D341Med (cell line): ENCODE measurements at regions not wholly inside any gene's neighbourhood (a gene's known extent, or its start where the extent isn't known, plus 50 kb on each side); places are given as distances from the start of the nearest gene placed in this dataset.
"Not testable (repeated sequence)": the region's sequence is repeated elsewhere in the genome, so short reads cannot be mapped to it uniquely, and the experiment has no call there.

Source experiments
- DNase-seq: peaks from one replicate; pipeline ENCODE4 v3.0.0; 2012; ENCODE audit warnings: low spot score

DNA sequence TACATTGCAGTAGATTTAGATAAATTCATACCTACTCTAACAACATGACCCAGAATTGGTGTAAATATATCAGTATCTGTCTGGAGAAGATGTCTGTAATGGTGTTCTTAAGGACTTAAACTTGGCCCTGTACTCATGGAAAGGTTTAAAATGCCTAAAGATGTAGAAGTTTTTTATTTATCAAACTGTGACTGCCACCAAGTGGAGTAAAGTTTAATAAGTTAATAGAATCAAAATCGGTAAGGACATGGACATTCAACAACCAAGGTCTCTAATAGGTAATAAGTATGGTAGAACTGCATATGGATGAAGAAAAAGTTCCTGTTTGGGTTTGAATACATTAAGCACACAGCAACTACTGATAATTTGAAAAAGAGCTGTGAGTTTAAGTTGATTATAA, 474.0 kb upstream of the NDST3 start:
- DNase-seq, result no peak

DNA sequence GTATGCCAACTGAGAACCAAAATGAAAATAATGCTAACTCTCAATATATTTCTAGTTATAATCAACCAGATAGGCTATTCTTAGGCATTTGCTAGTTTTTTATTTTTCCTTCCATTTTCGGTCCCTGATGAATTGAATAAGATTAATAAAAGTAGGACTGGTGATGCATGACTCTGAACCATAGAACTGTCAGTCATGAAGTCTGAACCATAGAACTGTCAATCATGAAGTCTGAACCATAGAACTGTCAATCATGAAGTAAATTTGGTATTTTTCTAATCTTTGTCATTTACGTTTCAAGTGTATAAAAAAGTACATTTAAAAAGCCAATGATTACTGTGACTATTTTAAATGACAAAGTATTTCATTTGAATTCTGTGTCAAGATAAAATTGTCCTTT, 460.2 kb upstream of the NDST3 start:
- DNase-seq, result no peak

DNA sequence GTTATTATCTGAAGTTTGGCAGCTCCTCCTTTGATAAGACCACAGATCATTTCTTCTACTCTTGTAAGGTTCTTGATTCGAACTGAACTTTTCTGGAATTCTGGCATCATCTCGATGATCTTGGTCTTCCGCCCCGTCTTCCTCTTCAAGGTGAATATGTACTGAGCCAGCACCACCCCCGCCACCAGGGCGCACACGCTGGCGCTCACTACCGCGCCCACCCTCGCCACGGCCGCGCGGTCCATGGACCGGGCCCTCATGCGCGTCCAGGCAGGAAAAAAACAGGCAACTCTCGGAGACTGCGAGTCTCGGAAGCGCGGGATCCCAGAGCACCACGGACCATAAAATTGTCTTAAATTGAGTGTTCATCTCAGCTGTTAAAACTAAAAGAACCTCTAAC, 458.4 kb upstream of the NDST3 start:
- no peak for DNase-seq

DNA sequence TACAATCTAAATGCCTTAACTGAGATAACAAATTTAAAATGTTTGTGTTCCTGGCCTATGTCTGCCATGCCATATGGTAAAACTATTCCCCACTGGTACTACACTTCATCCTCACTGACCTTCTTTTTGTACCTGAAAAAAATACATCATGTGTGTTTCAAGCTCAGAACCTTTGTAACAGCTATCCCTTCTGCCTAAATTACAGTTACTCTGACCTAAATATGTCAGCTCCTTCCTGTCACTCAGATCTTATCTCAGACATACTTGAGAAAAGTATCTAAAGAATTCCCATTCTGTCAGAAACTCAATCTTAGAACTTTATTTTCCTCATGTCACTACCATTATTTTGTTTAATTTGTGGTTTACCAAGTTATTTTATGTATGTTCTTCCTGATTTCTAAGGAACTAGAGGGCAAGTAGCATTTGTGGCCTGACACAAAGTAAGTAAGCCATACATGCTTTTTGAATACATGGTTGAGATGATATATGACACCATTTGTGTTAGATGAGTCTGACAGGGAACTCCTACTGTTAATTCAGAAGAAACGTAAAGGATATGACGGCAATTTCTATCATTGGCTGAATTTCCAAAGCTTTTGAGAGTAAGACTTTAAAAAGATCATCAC, 456.5 kb upstream of the NDST3 start:
- no peak for DNase-seq

DNA sequence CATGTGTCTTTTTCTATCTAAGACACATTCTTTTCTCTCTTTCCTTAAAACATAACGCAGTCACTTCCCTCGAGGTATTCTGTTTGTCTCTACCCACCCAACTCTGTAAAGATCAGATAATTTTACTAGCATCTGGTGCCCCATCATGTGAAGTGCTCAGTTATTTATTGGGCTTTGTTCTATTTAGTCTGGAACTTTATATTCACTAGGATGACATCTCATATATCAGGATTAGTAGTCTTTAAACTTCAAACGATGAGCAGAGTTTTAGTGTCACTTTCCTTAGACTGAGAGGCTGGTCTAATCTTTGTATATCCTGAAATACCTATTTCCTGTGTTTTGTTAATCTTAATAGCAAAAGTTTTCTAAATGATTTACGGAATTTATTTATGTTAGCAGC, 445.5 kb upstream of the NDST3 start:
- no peak for DNase-seq

DNA sequence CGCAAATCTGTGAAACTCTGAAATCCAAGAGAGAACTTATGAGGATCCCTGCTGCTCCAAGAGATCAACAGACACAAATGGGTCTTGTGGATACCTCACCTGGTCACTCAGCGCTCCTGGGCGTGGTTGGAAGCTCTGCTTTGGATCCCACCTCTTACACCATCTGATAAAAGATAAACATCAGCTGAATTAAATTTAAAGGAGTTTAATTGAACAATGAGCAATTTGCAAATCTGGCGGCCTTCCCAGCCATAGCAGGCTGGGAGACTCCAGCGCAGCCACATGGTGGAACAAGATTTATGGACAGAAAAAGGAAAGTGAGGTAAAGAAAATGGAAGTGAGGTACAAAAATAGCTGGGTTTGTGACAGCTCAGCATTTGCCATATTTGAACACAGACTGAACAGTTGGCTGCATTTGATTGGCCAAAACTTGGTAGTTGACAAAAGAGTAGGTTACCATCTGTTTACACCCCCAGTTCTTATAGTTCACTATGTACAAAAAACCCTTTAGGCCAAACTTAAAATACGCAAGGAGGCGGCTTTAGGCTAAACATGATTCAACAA, 437.3 kb upstream of the NDST3 start:
- no peak for DNase-seq

DNA sequence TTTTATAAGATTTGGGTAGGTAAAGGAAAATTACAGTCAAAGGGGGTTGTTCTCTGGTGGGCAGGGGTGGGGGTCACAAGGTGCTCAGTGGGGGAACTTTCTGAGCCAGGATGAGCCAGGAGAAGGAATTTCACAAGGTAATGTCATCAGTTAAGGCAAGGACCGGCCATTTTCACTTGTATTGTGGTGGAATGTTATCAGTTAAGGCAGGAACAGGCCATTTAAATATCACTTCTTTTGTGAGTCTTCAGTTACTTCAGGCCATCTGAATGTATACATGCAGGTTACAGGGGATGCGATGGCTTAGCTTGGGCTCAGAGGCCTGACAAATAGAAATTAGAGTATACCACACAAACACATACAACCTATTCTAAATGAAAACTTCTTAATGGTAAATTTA, 434.9 kb upstream of the NDST3 start:
- DNase-seq, result not testable (repeated sequence)

DNA sequence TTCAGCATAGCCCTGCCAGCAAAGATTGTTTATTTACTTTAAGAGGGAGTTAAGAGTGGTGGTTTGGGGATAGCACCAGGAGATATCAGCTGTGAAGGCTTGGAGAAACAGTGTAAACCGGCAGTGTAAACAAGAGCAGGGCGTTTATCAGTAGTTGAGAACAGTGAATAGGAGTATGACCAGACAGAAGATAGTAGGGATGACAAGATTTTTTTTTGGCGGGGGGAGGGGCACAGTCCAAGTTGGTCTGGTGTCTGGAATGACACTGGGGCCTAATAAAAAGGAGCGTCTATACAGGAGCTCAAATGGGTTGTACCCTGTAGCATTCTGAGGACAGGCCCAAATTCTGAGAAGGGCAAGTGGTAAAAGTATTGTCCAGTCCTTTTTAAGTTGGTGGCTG, 433.4 kb upstream of the NDST3 start:
- DNase-seq, result not testable (repeated sequence)

DNA sequence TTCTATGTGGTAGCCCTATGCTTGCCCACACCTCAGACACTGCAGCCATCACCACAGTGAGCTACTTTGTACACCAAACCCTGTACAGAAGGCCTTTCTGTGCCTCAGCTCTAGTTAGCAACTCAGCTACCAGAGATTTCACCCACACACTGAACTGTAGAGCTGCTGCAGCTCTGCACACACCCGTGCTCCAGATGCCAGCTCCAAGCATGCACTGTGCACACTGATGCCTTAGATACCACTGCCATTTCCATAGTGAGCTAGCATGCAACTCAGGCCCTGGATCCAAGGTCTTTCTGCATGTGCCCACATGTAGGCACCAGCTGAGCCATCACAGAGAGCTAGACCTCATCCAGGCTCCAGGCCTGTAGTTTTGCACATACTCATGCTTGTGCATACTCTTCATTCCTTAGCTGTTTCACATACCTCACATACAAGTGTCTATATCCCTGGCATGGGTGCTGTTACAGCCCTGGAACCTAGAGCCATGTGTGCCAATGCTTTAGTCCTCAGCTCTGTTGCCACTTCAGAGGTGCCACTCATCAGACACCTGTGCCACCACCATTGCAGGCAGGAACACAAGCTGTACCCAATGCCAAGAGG, 423.5 kb upstream of the NDST3 start:
- DNase-seq, result no peak

DNA sequence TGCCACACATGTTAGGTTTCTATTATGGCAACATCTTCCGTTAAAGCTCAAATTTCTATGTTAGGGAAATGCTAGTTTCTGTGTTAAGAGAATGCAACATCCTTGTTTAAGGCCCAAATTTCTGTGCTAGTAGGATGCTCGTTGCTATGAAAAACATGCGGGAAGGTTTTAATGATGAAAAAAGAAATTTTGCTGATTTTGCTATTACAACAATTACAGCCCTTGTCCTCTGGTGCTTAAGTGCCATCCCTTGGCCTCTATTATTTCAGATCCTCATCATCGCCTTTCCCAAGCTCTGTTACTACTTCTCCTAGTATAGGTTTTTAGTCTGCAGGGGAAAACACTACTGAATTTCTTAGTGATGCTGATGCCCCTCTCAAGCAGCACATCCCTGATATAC, 412.6 kb upstream of the NDST3 start:
- DNase-seq, result no peak

DNA sequence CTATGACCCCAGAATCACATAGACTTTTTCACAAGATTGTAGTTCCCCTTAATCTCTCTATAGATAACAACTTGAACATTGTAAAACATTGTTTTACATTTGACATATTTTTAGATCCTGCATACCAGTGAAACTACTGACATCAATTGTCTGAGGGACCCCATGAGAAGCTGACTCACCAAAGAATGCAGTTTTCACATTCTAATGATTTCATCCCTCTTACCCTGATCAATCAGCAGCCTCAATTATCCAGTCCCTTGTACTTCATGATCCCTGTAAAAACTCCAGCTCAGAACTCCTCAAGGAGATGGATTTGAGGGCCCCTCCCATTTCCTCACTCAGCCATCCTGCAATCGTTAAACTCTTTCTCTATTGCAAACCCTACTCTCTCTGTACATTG, 411.0 kb upstream of the NDST3 start:
- no peak for DNase-seq

DNA sequence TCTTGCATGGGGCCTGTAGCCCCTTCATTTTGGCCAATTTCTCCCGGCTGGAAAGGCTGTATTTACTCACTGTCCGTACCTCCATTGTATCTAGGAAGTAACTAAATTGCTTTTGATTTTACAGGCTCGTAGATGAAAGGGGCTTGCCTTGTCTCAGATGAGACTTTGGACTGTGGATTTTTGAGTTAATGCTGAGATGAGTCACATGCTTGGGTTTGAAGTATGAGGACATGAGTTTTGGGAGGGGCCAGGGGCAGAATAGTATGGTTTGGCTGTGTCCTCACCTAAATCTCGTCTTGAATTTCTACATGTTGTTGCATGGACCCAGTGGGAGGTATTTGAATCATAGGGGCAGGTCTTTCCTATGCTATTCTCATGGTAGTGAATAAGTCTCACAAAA, 407.6 kb upstream of the NDST3 start:
- no peak for DNase-seq

DNA sequence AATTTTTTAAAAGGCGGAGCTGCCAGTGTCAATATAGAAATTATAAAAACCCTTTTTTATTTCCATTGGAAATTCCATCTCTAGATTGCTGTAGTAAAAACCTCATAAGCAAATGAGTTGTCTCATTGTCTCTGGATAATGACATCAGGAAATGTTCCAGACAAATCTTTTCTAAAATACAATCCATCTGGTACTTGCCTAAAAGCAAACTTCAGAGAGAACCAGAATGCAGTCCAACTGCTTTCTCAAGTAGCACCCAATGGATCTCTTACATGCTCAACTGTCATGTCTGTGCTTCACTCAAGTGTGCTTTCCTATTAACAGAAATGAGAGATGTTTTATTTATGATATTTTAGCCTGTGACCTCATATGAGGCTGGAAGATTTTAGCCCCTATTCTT, 399.6 kb upstream of the NDST3 start:
- DNase-seq, result no peak

DNA sequence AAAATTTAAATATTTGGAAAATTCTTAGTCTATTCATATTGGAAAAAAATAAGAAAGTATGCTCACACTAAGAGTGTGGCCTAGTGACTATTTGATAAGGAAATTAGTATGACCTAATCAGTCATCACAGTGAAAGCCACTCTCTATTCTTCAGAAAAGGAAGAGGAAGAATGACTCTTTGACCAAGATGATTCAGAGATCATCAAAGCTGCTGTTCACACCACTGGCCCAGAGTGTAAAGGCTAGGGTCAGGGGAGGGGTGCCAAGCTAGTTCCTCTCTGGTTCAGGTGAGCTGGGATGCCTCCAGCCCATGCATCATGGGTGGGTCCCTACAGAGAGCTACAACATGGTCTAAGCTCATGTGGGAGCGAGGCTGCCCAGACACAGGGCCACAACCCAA, 396.9 kb upstream of the NDST3 start:
- no peak for DNase-seq

DNA sequence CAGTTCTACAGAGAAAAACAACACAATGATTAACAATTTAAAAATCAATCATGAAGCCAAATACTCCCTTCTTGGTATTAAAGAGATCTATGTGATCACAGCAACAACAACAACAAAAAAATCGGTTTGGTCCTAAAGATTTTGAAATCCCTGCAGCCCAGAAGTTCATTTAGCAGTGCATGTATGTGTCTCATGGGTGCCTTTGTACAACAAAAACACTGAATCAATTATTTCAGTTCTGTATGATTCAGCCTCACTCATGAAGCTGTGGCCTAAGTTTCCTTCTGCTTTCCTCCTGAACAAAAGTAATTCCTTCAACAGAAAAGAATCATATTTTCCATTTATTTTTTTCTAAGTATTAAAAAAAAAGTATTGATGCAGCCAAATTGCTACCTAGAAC, 393.4 kb upstream of the NDST3 start:
- DNase-seq, result no peak

DNA sequence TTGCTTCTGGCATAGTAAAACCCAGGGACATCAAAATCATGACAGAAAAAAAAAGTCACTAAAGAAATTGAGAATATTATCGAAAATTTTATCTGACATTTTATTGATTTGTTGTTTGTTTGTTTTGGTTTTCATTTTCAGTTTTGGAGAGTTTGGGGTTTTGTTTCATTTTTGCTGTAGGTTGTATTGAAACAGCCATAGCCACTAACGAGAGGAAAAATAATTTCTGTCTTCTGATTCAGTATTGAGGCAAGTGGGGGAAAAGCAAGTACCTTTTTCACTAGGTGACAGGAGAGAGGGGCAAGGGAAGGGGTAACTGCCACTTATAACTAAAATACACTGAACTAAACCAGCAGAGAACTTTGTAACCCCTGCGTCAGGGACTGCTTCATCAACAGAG, 392.8 kb upstream of the NDST3 start:
- DNase-seq, result no peak

DNA sequence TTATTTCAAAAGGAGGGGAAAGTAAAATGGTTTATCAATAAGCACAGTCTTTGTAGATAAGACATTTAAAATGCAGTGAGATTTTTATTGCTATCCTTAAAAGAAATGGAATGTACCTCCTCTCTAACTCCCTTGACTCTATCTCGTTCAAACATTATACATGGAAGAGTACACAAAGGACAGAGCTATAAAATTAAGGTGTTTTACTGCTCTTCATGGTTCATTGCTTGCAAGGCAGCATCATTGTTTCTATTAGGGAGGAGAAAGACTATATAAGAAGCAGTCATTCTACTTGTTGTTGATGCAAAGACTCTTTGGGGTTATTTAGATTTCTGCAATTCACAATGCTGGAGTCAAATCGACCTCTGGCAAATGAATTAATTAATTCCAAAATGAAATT, 380.2 kb upstream of the NDST3 start:
- no peak for DNase-seq

DNA sequence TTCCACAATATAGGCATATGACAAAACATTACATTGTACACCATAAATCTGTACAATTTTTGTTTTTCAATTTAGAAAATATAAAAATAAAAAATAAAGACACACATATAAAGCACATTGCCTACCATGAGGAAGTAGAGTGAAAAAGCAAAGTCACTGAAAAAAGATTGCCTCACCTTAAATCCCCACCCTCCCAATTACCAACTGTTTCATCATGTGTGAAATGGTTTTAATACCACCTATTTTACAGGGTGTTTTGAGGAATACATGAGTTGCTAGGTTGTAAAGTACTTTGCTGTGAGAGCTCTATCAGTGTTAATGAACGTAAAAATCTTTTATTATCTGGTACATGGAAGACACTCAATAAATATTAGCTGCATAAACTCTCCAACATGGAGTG, 373.6 kb upstream of the NDST3 start:
- DNase-seq, result no peak

DNA sequence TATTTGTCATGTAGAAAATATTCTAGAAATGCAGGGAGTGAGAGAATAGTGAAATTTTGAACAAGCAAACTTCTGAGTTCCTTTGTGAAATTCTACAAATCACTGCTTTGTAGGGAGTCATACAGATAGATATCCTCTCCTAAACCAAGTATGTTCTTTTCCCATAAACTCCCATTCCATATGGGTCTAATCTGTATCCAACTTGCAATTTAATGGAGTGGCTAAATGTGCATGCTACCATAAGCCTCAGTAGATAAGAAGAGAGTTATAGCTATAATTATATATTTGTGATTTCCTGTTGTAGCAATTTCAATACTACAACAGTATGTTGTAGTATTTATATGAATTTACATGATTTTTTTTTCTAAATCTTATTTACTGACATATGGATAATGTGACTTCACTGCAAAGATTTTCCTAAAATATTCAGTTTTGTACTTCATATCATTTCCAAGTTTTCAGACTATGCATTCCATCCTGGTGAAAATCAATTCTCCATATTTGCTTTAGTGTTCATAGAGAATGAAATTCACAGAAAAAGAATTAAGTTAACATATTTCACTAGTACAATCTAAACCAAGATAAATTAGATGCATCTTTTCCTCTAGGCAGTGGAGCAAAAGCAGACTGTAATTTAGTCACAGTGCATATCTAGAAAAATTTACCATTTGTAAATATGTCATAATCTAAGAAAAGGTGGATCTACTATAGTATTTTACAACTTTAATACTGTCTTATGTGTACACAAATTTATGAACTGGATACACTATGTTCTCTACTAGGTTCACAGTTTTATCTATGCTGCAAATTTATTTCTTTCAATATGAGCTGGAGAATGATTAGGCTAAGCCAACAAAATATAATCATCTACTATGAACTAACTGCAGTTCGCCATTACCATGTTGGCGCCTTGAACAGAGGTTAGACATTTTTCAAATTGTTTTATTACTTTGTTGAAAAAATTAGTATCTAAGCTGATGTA, 372.9 kb upstream of the NDST3 start:
- no peak for DNase-seq

DNA sequence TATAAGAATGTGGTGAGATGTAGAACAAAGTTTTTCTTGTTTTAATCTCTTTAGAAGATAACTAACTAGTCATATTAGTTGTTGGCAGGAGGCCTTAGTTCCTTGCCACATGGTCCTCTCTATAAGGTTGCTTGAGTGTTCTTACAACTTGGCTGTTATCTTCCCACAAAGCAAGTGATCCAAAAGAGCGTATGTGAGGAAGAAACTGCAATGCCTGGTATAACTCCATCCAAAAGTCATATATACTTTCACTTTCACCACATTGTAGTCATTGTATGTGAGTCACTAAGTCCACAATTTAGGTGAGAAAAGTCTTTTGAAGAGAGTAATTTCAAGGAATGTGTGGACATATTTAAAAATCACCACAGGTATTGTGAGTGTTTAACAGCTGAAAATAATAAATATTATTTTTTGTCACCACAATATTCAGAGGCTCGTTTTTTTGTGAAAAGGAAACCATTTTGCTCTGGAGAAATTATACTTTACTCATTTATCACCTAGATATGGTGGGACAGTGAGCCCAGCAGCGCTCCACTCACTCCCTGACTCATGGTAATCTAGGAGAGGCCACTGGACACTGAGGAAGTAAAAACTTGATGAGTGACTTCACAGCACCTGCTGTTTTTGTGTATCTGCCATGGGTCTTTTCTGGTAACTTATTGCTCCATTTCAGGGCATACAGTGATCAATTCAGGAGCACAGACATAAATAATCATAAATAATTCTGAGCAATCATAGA, 369.4 kb upstream of the NDST3 start:
- no peak for DNase-seq

DNA sequence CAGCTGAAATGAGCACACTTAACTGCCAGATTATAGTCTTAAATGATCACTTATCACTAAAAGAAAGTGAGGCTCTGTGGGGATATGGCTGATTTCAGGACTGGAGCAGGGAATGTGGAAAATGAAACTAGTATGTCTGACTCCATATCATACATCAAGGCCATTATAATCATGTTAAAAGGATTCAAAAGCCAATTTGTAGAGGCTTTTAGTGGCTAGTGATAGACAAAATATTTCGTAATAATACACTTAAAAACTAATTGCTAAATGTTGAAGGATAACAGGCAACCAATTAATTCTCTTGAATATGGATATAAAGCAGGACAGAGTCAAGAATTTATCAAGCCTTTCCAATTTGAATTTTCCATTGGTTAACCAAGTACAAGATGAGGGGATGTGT, 358.1 kb upstream of the NDST3 start:
- no peak for DNase-seq

DNA sequence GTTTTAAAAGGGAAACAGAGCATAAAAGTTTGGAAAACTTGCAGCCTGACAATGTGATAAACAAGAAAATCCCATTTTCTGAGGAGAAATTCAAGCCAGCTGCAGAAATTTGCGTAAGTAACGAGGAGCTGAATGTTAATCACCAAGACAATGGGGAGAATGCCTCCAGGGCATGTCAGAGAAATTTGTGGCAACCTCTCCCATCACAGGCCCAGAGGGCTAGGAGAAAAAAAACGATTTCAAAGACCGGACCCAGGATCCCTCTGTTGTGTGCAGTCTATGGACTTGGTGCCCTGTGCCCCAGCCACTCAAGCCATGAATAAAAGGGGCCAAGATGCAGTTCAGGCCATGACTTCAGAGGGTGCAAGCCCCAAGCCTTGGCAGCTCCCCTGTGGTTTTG, 355.4 kb upstream of the NDST3 start:
- no peak for DNase-seq
